ENCODE measurements at regions not wholly inside any gene's neighbourhood (a gene's known extent, or its start where the extent isn't known, plus 50 kb on each side); places are given as distances from the start of the nearest gene placed in this dataset.
"Not testable (repeated sequence)": the region's sequence is repeated elsewhere in the genome, so short reads cannot be mapped to it uniquely, and the experiment has no call there.

- Histone ChIP-seq H2AK5ac (ENCODE audit: low read length) (no peak overlapping the region), H3K4me2 (ENCODE audit: low read length) (no peak overlapping the region), H4K91ac (ENCODE audit: low read depth, low read length) (no peak overlapping the region), H3K9ac (ENCODE audit: low read length) (no peak overlapping the region), H3K27me3 (ENCODE audit: insufficient read depth, low read length) (no peaks in the 10 kb centered on the region), H3K9me3 (ENCODE audit: insufficient read depth, low read depth, low read length) (no peaks in the 10 kb centered on the region), H3K4me3 (ENCODE audit: low read depth, low read length) (no peak overlapping the region), H2BK120ac (ENCODE audit: insufficient read depth, low read length, poor library complexity) (no peak overlapping the region), H2BK5ac (ENCODE audit: low read depth, low read length, poor library complexity) (no peak overlapping the region), H3K4ac (ENCODE audit: low read depth, low read length) (no peak overlapping the region), H3K79me2 (ENCODE audit: control insufficient read depth, insufficient read depth, low read length, poor library complexity) (no peaks in the 10 kb centered on the region), H3K36me3 (ENCODE audit: control insufficient read depth in 1 of 2, insufficient read depth in 2 of 2, low read length in 2 of 2) (no peaks in the 10 kb centered on the region), H3K18ac (ENCODE audit: low read length) (no peak overlapping the region), H2AFZ (ENCODE audit: insufficient read depth, low read length, poor library complexity) (no peak overlapping the region), H3K14ac (ENCODE audit: low read length) (no peak overlapping the region), H2BK12ac (ENCODE audit: low read length) (no peak overlapping the region), H3K79me1 (ENCODE audit: low read length) (no peaks in the 10 kb centered on the region), H4K12ac (ENCODE audit: low read depth, low read length) (no peak overlapping the region), H4K8ac (ENCODE audit: low read depth, low read length) (no peak overlapping the region), H3K23ac (ENCODE audit: low read length) (no peak overlapping the region), H3K27ac (ENCODE audit: low read depth, low read length) (no peak overlapping the region), H3K4me1 (ENCODE audit: control insufficient read depth in 1 of 2, insufficient read depth in 2 of 2, low read length in 2 of 2) (no peaks in the 10 kb centered on the region)
- WGBS (ENCODE audit: extremely low coverage, insufficient coverage, insufficient read length) = no CpG with 5 or more reads among the region's 14 CpGs
- DNase-seq = no peak
Observed at GRCh38 chr20:51926670-51927305, 124.5 kb upstream of the SALL4 start.

DNA sequence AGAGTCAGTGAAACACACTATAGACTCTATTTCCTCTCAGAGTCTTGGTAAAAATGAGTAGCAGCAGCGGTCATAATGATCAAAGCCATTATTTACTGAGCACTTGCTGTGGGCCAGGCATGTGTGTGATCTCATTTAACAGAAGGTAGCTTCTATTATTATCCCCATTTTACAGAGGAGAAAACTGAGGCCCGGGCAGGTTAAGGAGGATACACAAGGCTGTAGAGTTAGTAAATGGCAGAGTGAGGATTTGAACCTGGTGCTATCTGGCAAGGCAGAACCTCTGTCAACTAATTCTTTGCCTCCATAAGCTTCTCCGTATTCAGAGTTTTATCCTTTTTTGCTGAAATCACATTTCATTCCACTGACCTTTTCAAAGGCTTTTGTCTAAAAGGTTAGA lies 122.2 kb upstream of the SALL4 start:
- no peak overlapping the region for H3K23ac ChIP-seq (ENCODE audit: low read length)
- WGBS (ENCODE audit: extremely low coverage, insufficient coverage, insufficient read length) = no CpG with 5 or more reads among the region's 3 CpGs
- H4K8ac ChIP-seq (ENCODE audit: low read depth, low read length) = no peak overlapping the region
- H3K4me2 ChIP-seq (ENCODE audit: low read length) = no peak overlapping the region
- no peak overlapping the region for H3K4me3 ChIP-seq (ENCODE audit: low read depth, low read length)
- H2BK12ac ChIP-seq (ENCODE audit: low read length) = no peak overlapping the region
- H4K12ac ChIP-seq (ENCODE audit: low read depth, low read length) = no peak overlapping the region
- no peaks in the 10 kb centered on the region for H3K79me1 ChIP-seq (ENCODE audit: low read length)
- no peak overlapping the region for H3K27ac ChIP-seq (ENCODE audit: low read depth, low read length)
- H3K18ac ChIP-seq (ENCODE audit: low read length) = no peak overlapping the region
- H3K14ac ChIP-seq (ENCODE audit: low read length) = no peak overlapping the region
- H3K4ac ChIP-seq (ENCODE audit: low read depth, low read length) = no peak overlapping the region
- H2BK5ac ChIP-seq (ENCODE audit: low read depth, low read length, poor library complexity) = no peak overlapping the region
- no peak overlapping the region for H3K9ac ChIP-seq (ENCODE audit: low read length)
- H4K91ac ChIP-seq (ENCODE audit: low read depth, low read length) = no peak overlapping the region
- H3K9me3 ChIP-seq (ENCODE audit: insufficient read depth, low read depth, low read length) = no peaks in the 10 kb centered on the region
- H3K27me3 ChIP-seq (ENCODE audit: insufficient read depth, low read length) = no peaks in the 10 kb centered on the region
- H3K79me2 ChIP-seq (ENCODE audit: control insufficient read depth, insufficient read depth, low read length, poor library complexity) = no peaks in the 10 kb centered on the region
- no peak overlapping the region for H2AK5ac ChIP-seq (ENCODE audit: low read length)
- H3K4me1 ChIP-seq (ENCODE audit: control insufficient read depth in 1 of 2, insufficient read depth in 2 of 2, low read length in 2 of 2) = no peaks in the 10 kb centered on the region
- no peak overlapping the region for H2BK120ac ChIP-seq (ENCODE audit: insufficient read depth, low read length, poor library complexity)
- DNase-seq = no peak
- no peaks in the 10 kb centered on the region for H3K36me3 ChIP-seq (ENCODE audit: control insufficient read depth in 1 of 2, insufficient read depth in 2 of 2, low read length in 2 of 2)
- no peak overlapping the region for H2AFZ ChIP-seq (ENCODE audit: insufficient read depth, low read length, poor library complexity)

- H3K4ac ChIP-seq (ENCODE audit: low read depth, low read length) = no peak overlapping the region
- H3K27ac ChIP-seq (ENCODE audit: low read depth, low read length) = no peak overlapping the region
- H3K79me1 ChIP-seq (ENCODE audit: low read length) = no peaks in the 10 kb centered on the region
- no peak overlapping the region for H4K91ac ChIP-seq (ENCODE audit: low read depth, low read length)
- DNase-seq = no peak
- no peak overlapping the region for H3K18ac ChIP-seq (ENCODE audit: low read length)
- H2BK120ac ChIP-seq (ENCODE audit: insufficient read depth, low read length, poor library complexity) = no peak overlapping the region
- no peak overlapping the region for H2AFZ ChIP-seq (ENCODE audit: insufficient read depth, low read length, poor library complexity)
- H4K8ac ChIP-seq (ENCODE audit: low read depth, low read length) = no peak overlapping the region
- no peaks in the 10 kb centered on the region for H3K79me2 ChIP-seq (ENCODE audit: control insufficient read depth, insufficient read depth, low read length, poor library complexity)
- no peaks in the 10 kb centered on the region for H3K9me3 ChIP-seq (ENCODE audit: insufficient read depth, low read depth, low read length)
- no peak overlapping the region for H3K9ac ChIP-seq (ENCODE audit: low read length)
- H3K4me1 ChIP-seq (ENCODE audit: control insufficient read depth in 1 of 2, insufficient read depth in 2 of 2, low read length in 2 of 2) = no peaks in the 10 kb centered on the region
- H3K4me3 ChIP-seq (ENCODE audit: low read depth, low read length) = no peak overlapping the region
- no peaks in the 10 kb centered on the region for H3K36me3 ChIP-seq (ENCODE audit: control insufficient read depth in 1 of 2, insufficient read depth in 2 of 2, low read length in 2 of 2)
- H3K27me3 ChIP-seq (ENCODE audit: insufficient read depth, low read length) = no peaks in the 10 kb centered on the region
- WGBS (ENCODE audit: extremely low coverage, insufficient coverage, insufficient read length) = no CpG with 5 or more reads among the region's 2 CpGs
- no peak overlapping the region for H2BK12ac ChIP-seq (ENCODE audit: low read length)
- no peak overlapping the region for H3K23ac ChIP-seq (ENCODE audit: low read length)
- no peak overlapping the region for H2AK5ac ChIP-seq (ENCODE audit: low read length)
- H3K4me2 ChIP-seq (ENCODE audit: low read length) = no peak overlapping the region
- H2BK5ac ChIP-seq (ENCODE audit: low read depth, low read length, poor library complexity) = no peak overlapping the region
- no peak overlapping the region for H3K14ac ChIP-seq (ENCODE audit: low read length)
- H4K12ac ChIP-seq (ENCODE audit: low read depth, low read length) = no peak overlapping the region
Observed at GRCh38 chr20:51923633-51924032, 121.3 kb upstream of the SALL4 start.

DNA sequence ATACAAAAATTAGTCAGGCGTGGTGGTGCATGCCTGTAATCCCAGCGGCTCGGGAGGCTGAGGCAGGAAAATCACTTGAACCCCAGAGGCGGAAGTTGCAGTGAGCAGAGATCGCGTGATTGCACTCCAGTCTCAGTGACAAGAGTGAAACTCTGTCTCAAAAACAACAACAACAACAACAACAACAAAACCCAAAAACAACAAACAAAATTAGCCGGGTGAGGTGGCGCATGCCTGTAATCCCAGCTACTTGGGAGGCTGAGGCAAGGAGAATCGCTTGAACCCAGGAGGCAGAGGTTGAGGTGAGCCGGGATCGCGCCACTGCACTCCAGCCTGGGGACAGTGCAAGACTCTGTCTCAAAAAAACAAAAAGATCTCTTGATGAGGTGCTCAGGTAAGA lies 120.5 kb upstream of the SALL4 start:
- not testable (repeated sequence) for H2BK120ac ChIP-seq (ENCODE audit: insufficient read depth, low read length, poor library complexity); H3K4me2 ChIP-seq (ENCODE audit: low read length); H2AK5ac ChIP-seq (ENCODE audit: low read length); H3K79me2 ChIP-seq (ENCODE audit: control insufficient read depth, insufficient read depth, low read length, poor library complexity); H3K4me1 ChIP-seq (ENCODE audit: control insufficient read depth in 1 of 2, insufficient read depth in 2 of 2, low read length in 2 of 2); H4K8ac ChIP-seq (ENCODE audit: low read depth, low read length); H3K36me3 ChIP-seq (ENCODE audit: control insufficient read depth in 1 of 2, insufficient read depth in 2 of 2, low read length in 2 of 2); H2BK5ac ChIP-seq (ENCODE audit: low read depth, low read length, poor library complexity); H4K91ac ChIP-seq (ENCODE audit: low read depth, low read length); H3K9ac ChIP-seq (ENCODE audit: low read length); H3K23ac ChIP-seq (ENCODE audit: low read length); H3K18ac ChIP-seq (ENCODE audit: low read length); H2BK12ac ChIP-seq (ENCODE audit: low read length); H3K9me3 ChIP-seq (ENCODE audit: insufficient read depth, low read depth, low read length); H3K4me3 ChIP-seq (ENCODE audit: low read depth, low read length); H3K27me3 ChIP-seq (ENCODE audit: insufficient read depth, low read length); H3K14ac ChIP-seq (ENCODE audit: low read length); H4K12ac ChIP-seq (ENCODE audit: low read depth, low read length); H3K27ac ChIP-seq (ENCODE audit: low read depth, low read length); H3K79me1 ChIP-seq (ENCODE audit: low read length); DNase-seq; H3K4ac ChIP-seq (ENCODE audit: low read depth, low read length); H2AFZ ChIP-seq (ENCODE audit: insufficient read depth, low read length, poor library complexity)
- WGBS (ENCODE audit: extremely low coverage, insufficient coverage, insufficient read length) = no CpG with 5 or more reads among the region's 12 CpGs

Data from trophoblast cell (in vitro differentiated cells and primary cell).